Endothelial cell of umbilical vein (primary cell): ENCODE measurements at regions not wholly inside any gene's neighbourhood (a gene's known extent, or its start where the extent isn't known, plus 50 kb on each side); places are given as distances from the start of the nearest gene placed in this dataset.

Experiments
- BruUV-seq: library from RNA; stranded (reverse); fragments of 400-500 nt; replicated peaks from 2 replicates; lab custom pipeline; 2021; lab: Mats Ljungman, UMichigan
- CTCF ChIA-PET: fragments of 300-600, 350-600 bp; sonication (Branson Sonifier 250); formaldehyde crosslinking; loops from one replicate; lab custom pipeline; 2021; ENCODE audit warnings: antibody characterized with exemption, inconsistent platforms; lab: Charles Lee
- POLR2A ChIA-PET: fragments of 300-600, 350-600 bp; sonication (Branson Sonifier 250); formaldehyde crosslinking; loops from one replicate; lab custom pipeline; 2021; ENCODE audit warnings: antibody characterized with exemption, inconsistent platforms; lab: Charles Lee
- DNase-seq: peaks from one replicate; pipeline ENCODE4 v3.0.0-alpha.2; 2011; ENCODE audit warnings: low read depth, low spot score
- FAIRE-seq: peaks from 2 replicates; lab custom pipeline; 2011; peaks lifted over from hg19 to GRCh38; lab: Jason Lieb, UNC
- H2AFZ ChIP-seq: 2 replicates; pipeline ENCODE4 v1.6.0; 2012; ENCODE audit warnings: low read depth, low read length, control low read depth, inconsistent platforms
- H3K27ac ChIP-seq: 2 replicates; pipeline ENCODE4 v1.5.1; 2011; ENCODE audit warnings: low read depth, mild to moderate bottlenecking, control low read depth, low read length, moderate library complexity; ENCODE audit not compliant: insufficient read depth
- H3K27me3 ChIP-seq, 2 experiments: 2 replicates each; pipeline versions ENCODE4 v1.6.0 to v1.6.1; 2011; ENCODE audit warnings: low read length in 2 of 2, mixed read lengths in 1 of 2; ENCODE audit not compliant: control insufficient read depth in 2 of 2, insufficient read depth in 2 of 2
- H3K36me3 ChIP-seq, 2 experiments: 2 replicates in 1 of 2; 3 replicates in 1 of 2; pipeline ENCODE4 v1.5.1; 2011; ENCODE audit warnings: low read length in 2 of 2, mild to moderate bottlenecking in 1 of 2, moderate library complexity in 1 of 2; ENCODE audit not compliant: control insufficient read depth in 2 of 2, insufficient read depth in 2 of 2; ENCODE audit errors: extremely low read depth in 1 of 2
- H3K4me1 ChIP-seq: 3 replicates; pipeline ENCODE4 v1.5.1; 2011; ENCODE audit warnings: mild to moderate bottlenecking, low read length; ENCODE audit not compliant: control insufficient read depth, insufficient read depth; ENCODE audit errors: extremely low read depth
- H3K4me2 ChIP-seq: 2 replicates; pipeline ENCODE4 v1.6.1; 2011; ENCODE audit warnings: low read length, control low read depth, mixed read lengths; ENCODE audit not compliant: insufficient read depth
- H3K4me3 ChIP-seq, 3 experiments: fragments of 200-600 bp in 1 of 3; sonication (generic), shearing (Covaris generic) in 1 of 3; replicated peaks in 1 of 3; 2 replicates each; pipeline ENCODE4 v1.5.1; 2011 to 2016; ENCODE audit warnings: control low read depth in 3 of 3, low read length in 3 of 3, mild to moderate bottlenecking in 2 of 3, inconsistent platforms in 1 of 3, low read depth in 1 of 3, moderate library complexity in 1 of 3; ENCODE audit not compliant: insufficient read depth in 1 of 3
- H3K79me2 ChIP-seq: 2 replicates; pipeline ENCODE4 v1.6.0; 2012; ENCODE audit warnings: low read length, inconsistent platforms; ENCODE audit not compliant: control insufficient read depth, insufficient read depth
- H3K9ac ChIP-seq: replicated peaks from 2 replicates; pipeline ENCODE3; 2011; ENCODE audit warnings: low read length, control low read depth; ENCODE audit not compliant: insufficient read depth; ENCODE audit errors: extremely low read depth
- H3K9me1 ChIP-seq: replicated peaks from 3 replicates; pipeline ENCODE4 v1.6.0; 2011; ENCODE audit warnings: mild to moderate bottlenecking, low read length; ENCODE audit not compliant: control insufficient read depth, insufficient read depth; ENCODE audit errors: extremely low read depth
- H3K9me3 ChIP-seq: replicated peaks from 2 replicates; pipeline ENCODE4 v1.5.1; 2012; ENCODE audit warnings: low read length, inconsistent platforms; ENCODE audit not compliant: control insufficient read depth, insufficient read depth
- H4K20me1 ChIP-seq: replicated peaks from 2 replicates; pipeline ENCODE3; 2011; ENCODE audit warnings: mild to moderate bottlenecking, low read length; ENCODE audit not compliant: control insufficient read depth, insufficient read depth; ENCODE audit errors: extremely low read depth
- CTCF ChIP-seq, 2 donors: IDR thresholded peaks; 1 replicate in 1 of 2; 2 replicates in 1 of 2; pipeline ENCODE4 v1.5.1; 2011; ENCODE audit warnings: low read length in 2 of 2, mild to moderate bottlenecking in 2 of 2, moderate library complexity in 2 of 2, control low read depth in 1 of 2, inconsistent platforms in 1 of 2, low read depth in 1 of 2; ENCODE audit not compliant: insufficient read depth in 1 of 2; ENCODE audit errors: extremely low read depth in 1 of 2
- EZH2 ChIP-seq: IDR thresholded peaks from 2 replicates; pipeline ENCODE4 v1.6.1; 2012; ENCODE audit warnings: borderline replicate concordance, low read depth, mild to moderate bottlenecking, moderate library complexity, low read length, inconsistent platforms; ENCODE audit not compliant: severe bottlenecking
- FOS ChIP-seq: IDR thresholded peaks from 2 replicates; pipeline ENCODE4 v1.6.1; 2011; ENCODE audit warnings: mild to moderate bottlenecking, low read length, moderate library complexity, borderline replicate concordance; ENCODE audit not compliant: insufficient read depth
- GATA2 ChIP-seq: IDR thresholded peaks from 2 replicates; pipeline ENCODE4 v1.7.0; 2011; ENCODE audit warnings: low read depth, mild to moderate bottlenecking, moderate library complexity, mixed read lengths, low read length; ENCODE audit not compliant: insufficient read length, insufficient read depth
- JUN ChIP-seq: IDR thresholded peaks from 2 replicates; pipeline ENCODE4 v1.6.1; 2011; ENCODE audit warnings: borderline replicate concordance, low read depth; ENCODE audit not compliant: insufficient read length, insufficient read depth
- MAX ChIP-seq: IDR thresholded peaks from 2 replicates; pipeline ENCODE4 v1.6.1; 2011; ENCODE audit not compliant: insufficient read depth, insufficient read length
- MYC ChIP-seq: IDR thresholded peaks from one replicate; pipeline ENCODE4 v1.6.1; 2011; ENCODE audit warnings: mild to moderate bottlenecking, low read depth, low read length
- POLR2A ChIP-seq: IDR thresholded peaks from 2 replicates; pipeline ENCODE4 v1.6.1; 2012; ENCODE audit warnings: low read depth, mild to moderate bottlenecking, control low read depth, low read length
- POLR2AphosphoS5 ChIP-seq: IDR thresholded peaks from 2 replicates; pipeline ENCODE4 v1.6.1; 2012; ENCODE audit warnings: low read depth, mild to moderate bottlenecking, control low read depth, low read length, moderate library complexity; ENCODE audit not compliant: insufficient read depth
- dilution Hi-C: fragments of 300-500 bp; cut with MboI; formaldehyde crosslinking; loops from one replicate; pipeline ENCODE4 v1.15.0; 2019; ENCODE audit warnings: low sequenced_read_pairs; ENCODE audit not compliant: extremely low pct_ligation_motif_present
- intact Hi-C: fragments of 100-400 bp; cut with micrococcal nuclease; formaldehyde crosslinking; loops from one replicate; pipeline ENCODE4 v1.10.0; 2022

DNA sequence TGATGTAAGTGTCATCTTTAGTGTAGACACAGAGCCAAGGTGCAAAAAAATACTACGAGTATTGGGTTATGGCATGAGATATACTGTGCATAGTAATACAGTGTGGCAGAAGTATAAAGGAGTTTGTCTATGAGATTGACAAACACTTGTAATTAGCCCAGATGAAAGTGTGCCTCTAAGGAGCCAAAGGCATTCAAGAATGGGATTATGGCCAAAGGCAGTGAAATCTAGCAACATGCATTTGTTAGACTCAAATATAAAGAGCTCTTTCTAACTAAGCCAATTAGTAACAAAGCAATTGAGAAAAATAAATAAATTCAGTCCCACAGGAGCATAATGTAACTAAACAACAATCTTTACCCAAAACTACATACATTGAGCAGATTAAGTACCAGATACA, 1761.8 kb downstream of the SUCLG1 start:
- dilution Hi-C loops (no loop called here), intact Hi-C loops (no loop called here)
- TF ChIP-seq JUN (no peak), POLR2A (no peak), MYC (no peak), CTCF (IDR thresholded peaks at IDR 0.05; ENCODE audit: extremely low read depth in 1 of 2, insufficient read depth in 1 of 2, low read depth in 1 of 2, low read length in 2 of 2) (no peak), POLR2AphosphoS5 (no peak)
- Histone ChIP-seq H3K27me3 (no peaks in the 10 kb centered on the region), H3K4me1 (peaks cover 11% of the 10 kb centered on the region), H3K9me3 (no peaks in the 10 kb centered on the region), H3K4me2 (no peak overlapping the region), H3K9me1 (no peaks in the 10 kb centered on the region), H4K20me1 (no peaks in the 10 kb centered on the region), H2AFZ (no peak overlapping the region), H3K79me2 (no peaks in the 10 kb centered on the region), H3K27ac (no peak overlapping the region), H3K9ac (no peak overlapping the region), H3K36me3 (no peaks in the 10 kb centered on the region), H3K4me3 (no peak overlapping the region)
- CTCF ChIA-PET = interaction anchor here (1.1 kb wide), 1 partner anchor 22 kb away, joined by 3 read pairs; no protein-coding TSS in a partner anchor
- FAIRE-seq = no peak
- no TSS peak for BruUV-seq
- POLR2A ChIA-PET = no interaction called here
- DNase-seq = no peak

DNA sequence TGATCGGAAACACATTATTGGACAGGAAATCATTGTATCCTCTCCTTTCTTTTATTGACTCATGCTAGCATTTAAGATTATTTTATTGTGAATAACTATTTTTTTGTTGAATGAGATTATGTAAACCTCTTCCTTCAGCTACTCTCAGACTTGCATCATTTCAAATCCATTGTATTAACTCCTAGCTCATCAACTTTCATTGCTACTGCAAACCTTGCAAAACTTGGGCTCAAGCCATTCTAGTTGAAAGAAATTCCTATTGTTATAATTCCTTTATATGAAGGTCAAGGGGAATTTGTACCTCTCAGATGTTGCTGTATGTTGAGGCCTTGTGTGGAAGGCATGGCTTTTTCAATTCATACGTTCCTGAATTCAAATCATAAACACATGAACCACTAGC, 1764.6 kb downstream of the SUCLG1 start:
- H2AFZ ChIP-seq = no peak overlapping the region
- no peaks in the 10 kb centered on the region for H3K9me1 ChIP-seq
- TF ChIP-seq GATA2 (no peak), POLR2A (no peak), JUN (no peak), FOS (no peak), MYC (no peak), CTCF (IDR thresholded peaks at IDR 0.05; ENCODE audit: extremely low read depth in 1 of 2, insufficient read depth in 1 of 2, low read depth in 1 of 2, low read length in 2 of 2) (no peak), POLR2AphosphoS5 (no peak), MAX (no peak), EZH2 (no peak)
- ChIA-PET CTCF (interaction anchor here (0.9 to 2.2 kb wide), 2 partner anchors 16 to 102 kb away, joined by 3 to 6 read pairs; no protein-coding TSS in a partner anchor), POLR2A (no interaction called here)
- no peaks in the 10 kb centered on the region for H3K79me2 ChIP-seq
- H3K9ac ChIP-seq = no peak overlapping the region
- no peaks in the 10 kb centered on the region for H3K27me3 ChIP-seq
- dilution Hi-C loops (no loop called here), intact Hi-C loops (loop anchor here (5.0 kb wide), 1 partner anchor 503 kb away; no protein-coding TSS in a partner anchor)
- no peaks in the 10 kb centered on the region for H3K9me3 ChIP-seq
- no peaks in the 10 kb centered on the region for H4K20me1 ChIP-seq
- no TSS peak for BruUV-seq
- DNase-seq (peak; percentile 13), FAIRE-seq (no peak)
- no peaks in the 10 kb centered on the region for H3K36me3 ChIP-seq
- H3K4me2 ChIP-seq = no peak overlapping the region
- H3K4me1 ChIP-seq = peaks cover 34% of the 10 kb centered on the region
- H3K27ac ChIP-seq = no peak overlapping the region
- no peak overlapping the region for H3K4me3 ChIP-seq
